GM11168 (cell line): ENCODE measurements at regions not wholly inside any gene's neighbourhood (a gene's known extent, or its start where the extent isn't known, plus 50 kb on each side); places are given as distances from the start of the nearest gene placed in this dataset.

Source experiments
- in situ Hi-C: fragments of 300-500 bp; cut with MboI; formaldehyde crosslinking; loops from one replicate; pipeline ENCODE4 v1.12.0; 2022; ENCODE audit warnings: low sequenced_read_pairs; ENCODE audit not compliant: unreplicated experiment

DNA sequence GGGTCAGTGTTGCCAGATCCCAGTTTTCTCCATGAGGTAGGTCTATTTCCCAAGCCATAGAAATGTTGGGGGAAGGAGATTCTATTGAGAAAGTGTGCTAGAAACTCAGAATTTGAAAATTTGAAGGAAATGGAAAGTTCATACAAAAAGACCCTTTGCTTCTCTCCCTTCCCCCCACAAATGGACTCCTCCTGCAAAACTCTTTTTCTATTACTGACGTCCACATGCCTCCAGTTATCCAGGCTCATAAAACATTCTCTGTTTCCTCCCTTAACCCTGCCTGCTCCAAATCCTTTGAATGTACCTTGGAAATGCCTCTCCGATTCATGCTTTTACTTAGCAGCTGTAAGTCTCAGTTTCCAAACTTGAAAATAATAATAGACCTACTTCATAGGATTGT is 237.5 kb upstream of the TNP1 start:
- in situ Hi-C loops = no loop called here

DNA sequence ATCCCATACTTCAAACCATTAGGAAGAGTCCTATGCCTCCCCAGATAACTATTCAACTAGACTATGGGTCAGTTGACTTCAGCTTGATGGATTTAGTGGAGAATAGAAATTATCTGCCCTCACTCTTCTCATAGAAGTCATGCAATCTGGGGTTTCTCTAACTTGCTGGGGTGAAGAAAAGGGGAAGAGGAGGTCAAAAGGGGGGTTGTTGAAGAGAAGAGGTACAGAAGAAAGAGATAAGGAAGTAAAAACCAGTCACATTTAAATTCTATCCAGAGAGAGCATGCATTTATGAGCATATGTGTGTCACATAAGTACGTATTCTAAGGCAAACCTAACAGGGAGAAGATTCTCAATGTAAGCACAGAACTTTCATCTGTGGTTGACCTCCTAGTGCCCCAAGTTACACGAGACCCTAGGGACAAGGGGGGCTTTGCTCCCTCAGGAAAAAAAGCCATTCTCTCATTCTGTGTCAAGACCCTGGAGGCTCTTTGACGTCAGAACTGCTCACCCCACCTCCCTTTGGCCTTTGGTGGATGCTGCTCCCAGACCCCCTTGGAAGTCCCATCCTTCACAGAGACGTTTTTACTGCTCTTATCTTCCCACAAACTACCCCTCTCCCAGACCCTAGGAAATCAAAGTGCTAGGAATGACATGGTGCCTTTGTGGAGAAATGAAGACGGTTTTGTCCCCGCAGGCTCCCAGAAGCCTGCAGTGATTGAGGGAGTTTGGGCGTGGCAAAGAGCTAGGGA is 236.8 kb upstream of the TNP1 start:
- in situ Hi-C loops = no loop called here

DNA sequence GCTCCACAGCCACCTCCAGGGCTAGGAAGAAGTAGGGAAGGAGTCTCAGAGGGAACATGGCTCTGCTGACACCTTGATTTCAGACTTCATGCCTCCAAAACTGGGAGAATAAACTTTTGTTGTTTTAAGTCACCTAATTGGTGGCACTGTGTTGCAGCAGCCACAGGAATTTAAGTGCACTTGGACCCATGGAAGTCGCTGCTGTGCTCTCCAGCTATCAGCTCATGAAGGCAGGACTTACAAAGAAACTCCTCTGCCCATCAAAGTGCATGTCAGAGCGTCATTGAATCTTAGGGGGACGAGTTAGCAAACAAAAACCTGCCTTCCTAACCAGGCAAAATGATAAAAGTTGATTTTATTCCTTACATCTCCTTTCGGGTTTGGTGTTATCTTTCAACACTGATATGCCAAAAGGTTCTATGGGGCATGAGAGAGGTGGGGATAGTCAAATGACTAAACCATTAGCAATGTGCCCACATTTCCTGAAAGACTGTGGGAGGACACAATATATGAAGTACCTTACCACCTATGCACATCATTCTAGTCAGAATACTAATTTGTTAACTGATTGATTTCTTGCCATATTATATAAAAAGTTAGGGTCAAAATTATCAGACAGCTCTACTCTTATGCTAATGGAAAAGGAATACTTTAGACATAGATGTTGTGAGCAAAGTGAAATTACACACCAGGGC is 235.8 kb upstream of the TNP1 start:
- in situ Hi-C loops = no loop called here

DNA sequence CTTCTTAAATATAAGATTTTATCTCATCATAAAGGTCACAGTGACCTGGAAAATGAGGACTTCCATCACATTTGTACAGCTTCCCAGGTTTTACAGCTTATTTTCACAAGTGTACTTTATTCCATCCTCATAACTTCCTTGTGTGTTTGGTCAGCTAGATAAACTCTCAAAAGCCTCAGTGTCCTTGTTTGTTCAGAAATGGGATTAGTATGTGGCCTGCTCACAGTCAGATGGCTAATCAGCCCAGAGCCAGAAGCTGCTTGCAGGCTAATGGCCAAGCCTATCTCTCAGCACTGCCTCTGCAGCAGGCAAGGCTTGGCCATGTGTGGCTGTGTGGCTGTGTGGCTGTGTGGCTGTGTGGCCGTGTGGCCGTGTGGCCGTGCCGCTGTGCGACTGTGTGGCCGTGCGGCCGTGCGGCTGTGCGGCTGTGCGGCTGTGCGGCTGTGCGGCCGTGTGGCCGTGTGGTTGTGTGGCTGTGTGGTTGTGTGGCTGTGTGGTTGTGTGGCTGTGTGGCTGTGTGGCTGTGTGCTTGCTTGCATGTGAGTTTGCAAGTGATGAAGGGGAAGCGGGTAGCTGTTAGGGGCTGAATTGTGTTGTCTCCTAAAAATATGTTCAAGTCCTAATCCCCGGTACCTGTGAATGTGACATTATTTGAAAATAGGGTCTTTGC is 233.0 kb upstream of the TNP1 start:
- in situ Hi-C loops = no loop called here

DNA sequence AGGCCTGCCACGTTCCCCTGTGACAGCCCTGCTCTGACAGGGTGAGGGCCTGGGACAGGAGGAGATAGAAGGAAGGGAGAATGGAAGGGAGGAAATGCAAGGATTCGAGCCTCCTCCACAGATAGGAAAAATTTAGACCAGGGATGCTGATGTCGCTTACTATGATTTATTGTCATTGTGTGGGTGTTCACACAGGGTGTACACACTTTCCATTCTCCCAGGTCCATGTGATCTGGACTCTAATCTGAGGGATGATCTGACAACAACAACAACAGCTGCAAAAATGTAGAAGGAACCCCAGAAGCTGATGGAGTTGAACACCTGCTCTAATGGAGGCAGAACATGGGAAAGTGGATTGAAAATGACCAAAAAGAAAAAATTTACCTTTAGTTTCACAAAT is 231.7 kb upstream of the TNP1 start:
- in situ Hi-C loops = no loop called here

DNA sequence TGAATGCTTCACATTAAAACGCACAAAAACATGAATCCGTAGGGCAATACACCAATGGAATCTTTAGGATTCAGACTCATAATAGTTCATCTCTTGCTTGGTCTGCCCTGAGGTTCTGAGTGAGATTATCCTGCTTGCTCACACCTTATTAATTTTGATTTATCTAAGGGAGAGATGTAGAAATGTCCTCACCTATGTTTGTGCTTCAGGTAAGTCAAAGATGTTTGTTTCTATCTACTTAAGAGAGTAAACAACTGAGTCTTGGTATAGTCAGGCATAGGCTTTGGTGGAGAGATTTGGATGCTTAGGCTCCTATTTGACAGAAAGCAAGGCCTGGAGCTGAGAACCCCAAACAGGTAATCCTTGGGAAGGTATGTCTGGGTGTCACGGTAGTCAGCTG is 231.0 kb upstream of the TNP1 start:
- in situ Hi-C loops = no loop called here

DNA sequence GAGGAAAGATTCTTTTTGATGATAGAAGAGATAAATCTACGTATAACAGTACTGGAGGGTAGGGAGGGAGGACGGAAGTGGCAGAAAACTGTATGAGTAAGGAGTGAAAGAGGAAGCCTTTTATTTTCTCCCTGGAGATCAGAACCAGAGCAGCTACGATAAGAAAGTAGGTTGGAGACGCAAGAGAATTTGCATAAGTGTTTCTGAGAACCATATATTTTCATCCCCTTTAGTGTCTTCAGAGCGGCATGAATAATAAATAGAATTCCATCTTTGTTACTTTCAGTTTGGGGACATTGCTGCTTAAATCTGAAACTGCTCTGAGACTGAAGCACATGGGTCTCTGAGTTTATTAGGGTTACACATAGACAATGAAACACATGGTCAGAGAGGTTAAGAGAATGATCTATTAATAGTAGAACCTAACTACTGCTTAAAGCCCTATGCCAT is 230.2 kb upstream of the TNP1 start:
- in situ Hi-C loops = no loop called here

DNA sequence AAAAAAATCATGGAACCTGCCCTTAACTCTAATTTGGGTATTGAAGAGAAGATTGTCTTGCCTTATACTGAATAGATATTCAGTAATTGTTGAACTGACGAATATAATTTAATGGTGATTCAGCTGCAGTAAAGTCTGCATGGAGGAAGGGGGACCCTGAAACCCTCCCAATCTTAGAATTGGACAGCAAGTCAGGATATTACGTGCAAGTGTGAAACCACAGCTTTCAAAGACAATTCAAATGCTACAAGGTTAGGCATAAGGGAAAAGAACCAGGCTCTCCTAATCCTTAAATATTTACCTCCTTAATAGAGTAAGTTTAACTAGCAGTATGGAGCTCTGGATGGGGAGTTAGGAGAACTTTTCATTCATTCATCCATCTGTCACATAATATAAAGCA is 226.9 kb upstream of the TNP1 start:
- in situ Hi-C loops = no loop called here

DNA sequence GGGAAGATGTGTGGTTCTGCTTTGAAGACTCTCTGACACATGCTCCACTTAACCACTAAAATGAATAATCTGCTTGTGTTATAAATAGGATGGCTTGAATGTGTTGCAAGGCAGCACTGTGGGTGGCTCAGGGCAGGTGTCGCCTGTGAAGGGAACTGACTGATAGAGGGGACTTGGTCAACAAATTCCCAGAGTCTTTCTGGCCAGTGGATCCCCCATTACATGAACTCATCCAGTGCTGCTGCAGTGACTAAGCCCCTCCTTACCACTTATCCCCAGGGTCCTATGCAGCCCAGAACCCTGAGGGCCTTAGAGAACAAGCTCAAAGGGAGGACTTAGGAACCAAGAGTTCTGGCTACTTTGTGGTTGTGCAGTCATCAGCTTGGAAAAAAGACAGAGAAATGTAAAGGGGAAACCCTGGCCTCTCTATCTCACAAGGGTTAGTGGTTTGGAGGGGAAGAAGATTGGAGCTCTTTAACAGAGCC is 226.2 kb upstream of the TNP1 start:
- in situ Hi-C loops = no loop called here

DNA sequence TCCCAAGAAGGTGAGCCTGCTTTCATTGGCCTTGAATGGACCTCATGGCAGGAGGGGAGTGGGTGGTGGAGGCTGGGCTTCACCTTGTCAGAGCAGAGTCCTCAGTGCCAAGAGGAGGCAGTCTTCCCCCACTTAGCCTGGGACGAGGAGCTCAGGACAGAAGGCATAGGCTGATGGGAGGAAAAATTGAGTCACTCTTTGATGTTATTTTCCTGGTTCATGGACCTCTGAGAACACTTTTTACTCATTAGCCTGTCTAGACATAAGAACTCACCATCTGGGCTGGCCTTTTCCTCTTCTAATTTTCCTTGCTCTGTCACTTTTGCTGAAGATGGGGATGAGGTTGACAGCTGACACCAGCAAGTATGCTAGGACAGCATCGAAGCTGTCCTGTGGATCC is 225.7 kb upstream of the TNP1 start:
- in situ Hi-C loops = no loop called here

DNA sequence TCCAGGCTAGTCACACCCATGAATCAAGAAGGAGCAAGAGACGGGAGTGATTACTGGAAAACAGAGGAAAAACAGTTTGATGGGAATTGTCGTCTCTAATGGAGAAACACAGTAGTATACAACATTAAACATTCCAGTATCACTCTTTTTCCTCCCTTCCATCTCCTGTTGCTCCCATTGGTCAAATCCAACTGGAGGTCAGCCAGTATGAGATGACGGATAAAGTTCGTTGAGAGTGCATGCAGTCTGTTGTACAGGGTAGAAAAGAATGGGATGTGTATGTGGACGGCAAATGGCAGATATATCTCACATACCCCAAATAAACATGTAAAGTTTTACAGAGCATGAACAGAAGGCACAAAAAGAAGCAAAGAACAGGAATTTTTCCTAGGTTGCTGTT is 221.9 kb upstream of the TNP1 start:
- in situ Hi-C loops = no loop called here

DNA sequence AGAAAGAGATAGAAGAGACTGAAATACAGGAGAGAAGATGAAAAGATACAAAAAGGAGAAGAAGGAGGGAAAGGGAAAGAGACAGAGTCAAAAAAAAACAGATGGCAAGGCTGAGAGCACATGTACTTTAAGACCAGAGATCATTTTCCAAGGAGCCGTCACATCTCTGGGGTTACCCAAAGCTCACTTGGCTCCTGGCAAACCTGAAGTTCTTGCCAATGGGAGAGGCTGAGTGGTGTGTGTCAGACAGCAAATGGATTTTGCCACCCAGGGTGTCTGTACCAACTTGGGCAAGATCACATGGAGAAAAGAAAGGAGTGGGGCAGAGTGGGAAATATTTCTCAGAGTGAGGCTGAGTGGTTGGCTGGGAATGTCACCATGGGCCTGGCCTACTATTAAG is 219.3 kb upstream of the TNP1 start:
- in situ Hi-C loops = no loop called here

DNA sequence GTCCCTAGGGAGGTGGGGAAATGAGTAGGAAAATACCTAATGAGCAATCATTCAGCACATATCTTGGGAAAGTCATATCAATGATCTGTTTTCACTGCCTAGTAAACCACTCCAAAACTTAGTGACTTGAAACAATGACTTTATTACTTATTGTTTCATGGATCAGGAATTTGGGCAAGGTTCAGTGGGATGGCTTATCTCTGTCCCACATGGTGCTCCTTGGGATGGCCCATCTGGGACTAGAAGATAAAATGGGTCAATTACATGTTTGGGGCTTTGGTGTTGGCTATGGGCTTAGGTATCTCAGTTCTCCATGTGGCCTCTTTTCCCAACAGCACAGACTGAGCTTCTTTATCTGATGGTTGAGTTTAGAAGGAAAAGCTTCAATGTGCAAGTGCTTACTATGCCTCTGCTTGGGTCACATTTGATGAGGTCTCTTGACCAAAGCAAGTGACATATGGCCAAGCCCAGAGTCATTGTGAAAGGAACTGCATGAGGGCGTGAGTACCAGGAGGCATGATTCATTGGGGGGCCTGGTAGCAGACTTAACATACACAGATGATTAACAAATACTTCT is 218.1 kb upstream of the TNP1 start:
- in situ Hi-C loops = no loop called here

DNA sequence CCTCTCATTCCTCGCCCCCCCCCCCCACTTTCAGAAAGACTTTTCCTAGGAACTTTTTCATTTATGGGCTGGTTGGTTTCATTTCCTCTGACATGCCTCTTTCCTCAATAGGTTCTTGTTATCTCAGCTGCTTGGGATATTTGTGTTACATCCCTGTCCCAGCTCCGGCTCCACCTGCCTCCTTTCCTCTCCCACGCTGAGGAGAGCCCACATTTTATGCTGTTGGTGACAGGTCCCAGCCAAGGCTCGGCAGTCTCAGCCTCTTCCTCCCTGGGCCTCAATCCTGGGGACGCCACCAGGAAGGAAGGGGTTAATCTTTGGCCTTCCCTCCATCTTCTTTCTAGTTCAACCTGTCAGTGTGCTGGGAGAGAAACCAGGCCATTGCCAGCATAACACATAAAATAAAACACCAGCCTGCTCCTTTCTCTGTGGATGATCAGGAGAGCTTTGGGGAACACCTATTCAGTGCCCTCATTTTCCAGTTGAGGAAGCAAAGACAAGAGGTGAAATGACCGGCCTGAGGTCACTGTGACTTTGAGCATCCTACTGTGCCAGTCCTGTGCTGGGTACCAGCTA is 216.9 kb upstream of the TNP1 start:
- in situ Hi-C loops = no loop called here

DNA sequence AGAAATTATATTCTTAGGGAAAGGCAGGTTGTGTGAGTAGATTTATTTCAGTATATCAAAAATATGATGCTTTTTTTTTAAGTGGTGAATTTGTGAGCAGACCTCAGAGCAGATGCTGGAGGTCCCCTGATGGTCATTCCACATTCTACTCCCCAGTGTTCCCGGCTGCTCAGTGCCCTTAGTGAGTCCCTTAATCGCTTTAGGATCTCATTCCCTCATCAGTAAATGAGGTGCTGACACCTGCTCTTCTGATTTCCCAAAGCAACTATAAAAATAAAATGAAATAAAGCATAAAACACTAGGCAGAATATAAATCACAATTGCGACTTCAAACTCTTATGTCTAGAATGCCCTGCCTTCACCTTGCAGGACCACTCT is 216.2 kb upstream of the TNP1 start:
- in situ Hi-C loops = no loop called here

DNA sequence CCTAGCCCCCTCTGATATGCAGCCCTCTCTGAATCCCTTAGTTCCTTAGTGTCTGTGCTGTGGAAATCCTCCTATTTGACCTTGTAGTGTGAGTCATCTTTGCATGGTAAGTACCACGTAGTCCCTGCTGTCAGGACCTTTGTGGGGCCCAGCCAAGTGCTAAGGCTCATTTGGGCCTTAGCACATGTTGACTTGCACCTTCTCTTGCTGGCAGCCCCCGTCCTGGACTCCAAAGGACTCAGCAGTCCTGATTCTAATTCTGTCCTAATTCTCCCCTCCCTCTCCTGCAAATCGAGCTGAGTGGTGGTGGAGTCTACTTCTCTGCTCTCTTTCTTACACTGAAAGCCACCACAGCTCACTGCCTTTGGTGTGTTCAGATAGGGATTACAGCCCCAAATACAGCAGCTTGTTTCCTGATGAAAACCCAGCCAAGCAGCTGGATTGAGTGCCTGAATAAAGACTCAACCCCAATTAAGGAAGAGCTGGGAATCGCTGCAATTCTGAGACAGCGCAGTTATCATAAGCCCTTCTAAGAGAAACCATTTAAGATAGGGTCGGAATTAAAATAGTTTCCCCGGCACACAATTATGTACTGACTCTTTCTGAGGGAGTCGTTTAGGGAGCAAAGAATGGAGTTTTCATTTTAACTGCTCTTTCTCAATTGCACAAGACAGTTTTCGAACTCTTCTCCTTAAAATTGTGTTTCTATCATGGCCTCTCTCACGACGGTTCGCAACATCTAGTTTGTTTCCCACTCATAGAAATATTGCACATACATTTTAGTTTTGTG is 215.6 kb upstream of the TNP1 start:
- in situ Hi-C loops = no loop called here

DNA sequence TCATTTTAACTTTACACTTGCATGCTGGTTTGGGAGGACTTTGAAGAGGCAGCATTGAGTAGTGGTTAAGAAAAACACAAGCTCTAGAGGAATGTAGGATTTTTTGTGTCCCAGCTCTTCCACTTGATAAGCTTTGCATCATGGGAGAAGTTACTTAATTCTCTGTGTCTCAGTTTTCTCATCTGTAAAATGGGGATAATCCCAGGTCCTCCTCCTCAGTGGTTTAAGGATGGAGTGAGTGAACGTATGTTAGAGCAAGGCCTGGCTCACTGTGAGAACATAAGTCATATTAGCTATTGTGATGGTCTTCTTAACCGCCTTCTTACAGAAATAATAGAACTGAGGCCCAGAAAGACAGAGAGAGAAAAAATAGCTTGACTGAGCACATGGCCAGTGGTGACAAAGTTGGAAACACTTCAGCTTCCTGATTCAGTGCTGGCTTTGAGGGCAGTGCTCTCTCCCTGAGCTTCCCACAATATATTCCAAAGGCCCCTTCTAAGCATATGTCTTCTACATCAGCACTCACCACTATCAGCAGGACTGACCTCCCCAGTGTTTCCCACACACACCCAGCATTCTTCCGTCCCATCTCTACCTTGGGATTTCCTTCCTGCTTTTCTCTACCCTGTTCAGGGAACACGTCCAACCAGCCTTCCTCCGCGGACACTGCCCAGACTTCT is 214.9 kb upstream of the TNP1 start:
- in situ Hi-C loops = no loop called here

DNA sequence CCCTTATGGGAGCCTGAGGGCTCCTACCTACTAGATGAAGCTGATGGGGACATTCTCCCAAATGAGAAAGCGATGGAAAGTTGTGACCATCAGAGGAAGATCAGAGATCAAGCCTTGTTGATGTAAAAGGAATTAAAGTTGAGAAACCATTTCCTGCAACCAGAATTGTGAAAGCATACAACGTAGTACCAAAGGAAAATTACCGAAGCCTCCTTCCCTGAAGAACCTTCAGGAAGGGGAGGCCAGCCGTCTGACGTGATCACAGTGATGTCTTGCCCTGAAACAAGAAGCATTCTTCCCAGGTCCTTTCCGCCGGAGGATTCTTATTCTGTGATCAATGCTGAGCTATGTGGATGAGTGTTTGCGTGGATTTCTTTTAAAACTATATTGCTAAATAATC is 211.6 kb upstream of the TNP1 start:
- in situ Hi-C loops = no loop called here

DNA sequence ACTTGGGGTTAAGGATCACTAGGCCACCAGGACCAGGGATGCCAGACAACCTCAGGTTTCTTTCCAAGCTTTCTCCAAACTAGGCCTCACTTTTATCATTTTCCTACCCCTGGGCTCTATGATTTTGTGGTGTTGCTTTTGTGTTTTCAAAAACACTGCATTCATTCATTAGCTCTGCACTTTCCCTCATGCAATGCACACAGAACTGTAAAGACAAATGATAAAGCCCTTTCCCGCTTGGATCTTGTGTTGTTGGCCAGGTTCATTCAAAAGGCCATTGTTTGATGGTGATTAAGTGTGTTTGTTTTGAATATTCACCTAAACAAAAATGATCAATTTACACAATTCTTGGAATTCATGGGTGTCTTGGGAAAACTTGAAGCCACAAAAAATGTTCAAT is 210.7 kb upstream of the TNP1 start:
- in situ Hi-C loops = no loop called here
